NOMO-1 (cell line): ENCODE measurements at regions not wholly inside any gene's neighbourhood (a gene's known extent, or its start where the extent isn't known, plus 50 kb on each side); places are given as distances from the start of the nearest gene placed in this dataset.
"Not testable (repeated sequence)": the region's sequence is repeated elsewhere in the genome, so short reads cannot be mapped to it uniquely, and the experiment has no call there.

ENCODE experiments used
- DNase-seq, 2 experiments: peaks; one replicate each; lab custom pipeline; 2025; ENCODE audit not compliant: unreplicated experiment in 2 of 2; lab: John Stamatoyannopoulos, UW

DNA sequence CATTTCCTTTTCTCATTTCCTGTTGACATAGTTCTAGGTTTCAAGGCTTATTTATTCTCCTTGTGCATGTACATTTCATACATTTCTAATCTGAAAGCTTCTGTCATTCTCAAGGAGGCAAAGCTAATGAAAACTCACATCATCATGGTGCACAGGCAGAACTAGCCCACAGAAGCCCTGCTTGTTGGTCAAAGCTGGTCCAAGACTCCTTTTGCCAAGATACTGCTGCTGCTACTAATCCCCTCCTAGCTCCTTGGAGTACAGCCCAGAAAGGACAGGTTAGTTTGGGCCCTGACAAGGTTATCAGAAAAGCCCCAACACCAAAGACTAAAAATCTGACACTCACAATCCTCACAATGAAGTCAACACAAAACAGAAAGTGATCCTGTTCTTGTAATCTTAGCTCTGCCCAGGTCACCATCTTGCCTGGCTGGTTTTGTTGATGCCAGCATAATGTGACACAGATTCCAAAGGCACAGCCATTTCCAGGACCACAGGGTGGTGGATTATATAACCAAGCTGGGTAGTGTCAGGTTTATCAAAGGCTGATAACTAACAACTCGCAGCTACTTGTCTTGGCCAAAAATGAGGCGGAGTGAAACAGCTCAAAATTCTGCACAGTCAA lies 417.4 kb downstream of the NDFIP2 start:
- DNase-seq: no peak

- no peak for DNase-seq
Observed at GRCh38 chr13:79896851-79897250, 415.9 kb downstream of the NDFIP2 start.

- no peak for DNase-seq
Observed at GRCh38 chr13:79895416-79895815, 414.5 kb downstream of the NDFIP2 start.

DNA sequence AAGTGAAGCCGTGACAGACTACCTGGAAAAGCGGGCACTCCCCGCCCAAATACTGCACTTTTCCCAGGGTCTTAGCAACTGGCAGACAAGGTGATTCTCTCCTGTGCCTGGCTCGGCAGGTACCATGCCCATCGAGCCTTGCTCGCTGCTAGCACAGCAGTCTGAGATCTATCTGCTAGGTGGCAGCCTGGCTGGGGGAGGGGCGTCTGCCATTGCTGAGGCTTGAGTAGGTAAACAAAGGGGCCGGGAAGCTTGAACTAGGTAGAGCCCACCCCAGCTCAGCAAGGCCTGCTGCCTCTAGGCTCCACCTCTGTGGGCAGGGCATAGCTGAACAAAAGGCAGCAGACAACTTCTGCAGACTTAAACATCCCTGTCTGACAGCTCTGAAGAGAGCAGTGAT lies 406.3 kb downstream of the NDFIP2 start:
- not testable (repeated sequence) for DNase-seq

- DNase-seq: peak in 1 of 2 experiments; percentile 20
Observed at GRCh38 chr13:79886601-79887000, 405.6 kb downstream of the NDFIP2 start.

DNA sequence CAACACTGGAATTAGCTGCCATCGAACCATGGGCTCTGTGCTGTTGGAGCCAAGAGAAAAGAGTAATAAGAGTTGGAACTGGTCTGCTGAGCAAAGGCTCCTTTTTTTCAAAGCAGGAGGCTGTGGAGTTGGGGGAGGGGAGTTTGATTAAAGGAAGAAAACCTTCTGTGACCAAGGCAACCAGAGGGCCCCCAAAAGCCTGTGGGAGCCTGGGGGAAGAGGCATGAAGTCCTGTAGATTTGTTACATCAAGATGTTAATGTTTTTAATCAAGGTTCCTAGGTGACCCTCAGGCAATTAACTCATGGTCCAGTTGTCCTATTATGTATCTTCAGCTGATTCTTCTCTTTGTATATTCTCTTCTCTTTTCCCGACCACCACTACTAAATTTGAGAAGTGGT lies 403.9 kb downstream of the NDFIP2 start:
- DNase-seq: no peak

- no peak for DNase-seq
Observed at GRCh38 chr13:79883216-79883615, 402.3 kb downstream of the NDFIP2 start.

DNA sequence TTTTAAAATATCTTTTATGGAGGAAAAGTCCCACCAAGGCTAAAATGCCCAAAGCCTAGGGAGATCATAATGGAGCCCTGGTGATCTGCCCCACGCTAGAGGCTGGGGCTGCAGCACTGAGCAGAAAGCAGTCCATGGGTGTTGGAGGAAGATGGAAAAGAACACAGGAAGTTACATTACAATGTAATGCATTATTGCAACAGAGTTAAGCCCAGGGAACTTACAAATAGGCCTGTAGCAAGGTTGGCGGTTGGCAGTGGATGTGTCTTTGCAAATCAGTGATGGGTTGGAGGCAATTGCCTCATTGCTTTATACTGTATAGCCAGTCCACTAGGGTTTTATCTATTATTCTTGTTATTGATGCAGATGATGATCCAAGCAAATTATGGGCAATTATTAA lies 399.9 kb downstream of the NDFIP2 start:
- DNase-seq: peak; percentile 91 to 97

DNA sequence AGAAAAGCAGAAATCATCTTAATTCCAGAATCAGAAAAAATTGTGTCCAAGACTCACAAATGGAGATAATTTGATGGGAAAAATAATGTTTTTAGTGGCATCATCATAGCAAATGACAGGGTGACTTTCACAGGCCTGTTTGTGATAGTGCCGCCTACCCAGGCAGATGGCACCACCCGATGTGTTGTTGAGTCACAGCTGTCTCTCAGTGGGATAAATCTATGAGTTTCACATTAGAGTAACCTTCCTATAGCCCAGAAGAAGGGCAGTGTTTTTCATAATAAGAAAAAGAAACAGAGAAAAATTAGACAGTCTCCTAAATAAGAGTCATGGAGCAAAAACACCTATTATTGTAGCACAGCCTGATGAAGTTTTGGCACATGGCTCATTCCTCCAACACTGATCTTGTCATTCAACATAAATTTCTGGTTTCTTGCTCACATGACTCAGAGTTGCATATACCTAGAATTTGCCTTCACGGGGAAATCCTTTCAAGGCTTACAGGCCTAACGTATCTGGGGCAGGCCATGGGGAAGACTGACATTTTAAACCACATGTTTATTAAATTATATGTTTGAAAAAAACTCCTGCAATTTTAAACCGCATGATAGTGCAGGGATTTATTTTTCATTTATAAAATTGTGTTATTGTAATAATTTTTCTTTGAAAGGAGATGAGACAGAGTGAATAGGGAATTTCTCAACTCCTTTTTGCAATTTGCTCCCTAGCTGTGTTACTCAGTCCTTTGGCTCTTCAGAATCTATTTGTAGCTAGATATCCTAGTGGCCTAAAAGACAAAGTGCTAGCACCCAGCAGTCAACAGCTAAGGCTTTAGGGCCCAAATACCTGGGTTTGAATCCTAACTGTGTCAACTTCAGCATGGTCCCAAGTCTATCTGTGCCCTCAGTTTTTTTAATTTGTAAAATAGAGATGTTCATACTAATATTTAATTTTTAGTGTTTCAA lies 393.7 kb downstream of the NDFIP2 start:
- no peak for DNase-seq

GRCh38 chr13:79871594-79871993 lies 390.6 kb downstream of the NDFIP2 start:
- no peak for DNase-seq

DNA sequence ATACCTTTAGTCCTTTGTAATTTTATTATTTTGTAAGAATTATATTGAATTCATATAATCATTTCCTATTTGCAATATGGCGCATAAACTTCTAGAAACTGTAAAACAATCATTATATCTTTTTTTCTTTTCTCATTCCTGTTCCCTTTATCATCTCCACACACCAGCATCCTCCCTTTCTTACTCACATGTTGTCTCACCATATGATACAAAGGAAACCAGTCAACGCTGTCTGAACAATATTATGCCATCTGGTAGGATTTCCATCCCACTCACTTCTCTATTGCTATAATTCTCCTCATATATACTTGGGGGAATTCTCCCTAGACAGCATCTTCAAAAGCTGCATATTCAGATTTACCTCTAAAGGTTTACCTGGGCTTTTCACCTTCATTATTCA lies 389.8 kb downstream of the NDFIP2 start:
- no peak for DNase-seq

GRCh38 chr13:79870123-79870522 lies 389.2 kb downstream of the NDFIP2 start:
- no peak for DNase-seq

- DNase-seq: no peak
Observed at GRCh38 chr13:79869326-79869725, 388.4 kb downstream of the NDFIP2 start.

DNA sequence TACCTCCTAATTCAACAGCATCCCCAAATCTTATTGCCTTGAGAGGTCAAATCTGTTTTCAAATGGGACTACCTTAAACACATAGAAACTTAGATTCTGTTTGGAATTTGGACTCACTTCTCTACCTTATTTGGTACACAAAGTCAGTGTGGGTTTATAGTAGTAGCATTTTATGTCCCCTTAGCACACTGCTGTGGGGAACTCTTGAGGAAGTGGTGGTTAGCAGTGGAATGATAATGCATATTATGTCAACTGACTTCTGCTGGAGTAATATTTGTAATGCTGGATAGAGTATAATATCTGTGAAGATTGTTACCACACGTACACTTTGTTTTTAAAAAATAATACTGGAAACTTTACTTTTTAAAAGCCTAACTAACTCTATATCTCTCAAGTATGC lies 386.3 kb downstream of the NDFIP2 start:
- peak; percentile 27 to 91 for DNase-seq

- DNase-seq: no peak
Observed at GRCh38 chr13:79866436-79866835, 385.5 kb downstream of the NDFIP2 start.

GRCh38 chr13:79862515-79862914 lies 381.6 kb downstream of the NDFIP2 start:
- DNase-seq: no peak

DNA sequence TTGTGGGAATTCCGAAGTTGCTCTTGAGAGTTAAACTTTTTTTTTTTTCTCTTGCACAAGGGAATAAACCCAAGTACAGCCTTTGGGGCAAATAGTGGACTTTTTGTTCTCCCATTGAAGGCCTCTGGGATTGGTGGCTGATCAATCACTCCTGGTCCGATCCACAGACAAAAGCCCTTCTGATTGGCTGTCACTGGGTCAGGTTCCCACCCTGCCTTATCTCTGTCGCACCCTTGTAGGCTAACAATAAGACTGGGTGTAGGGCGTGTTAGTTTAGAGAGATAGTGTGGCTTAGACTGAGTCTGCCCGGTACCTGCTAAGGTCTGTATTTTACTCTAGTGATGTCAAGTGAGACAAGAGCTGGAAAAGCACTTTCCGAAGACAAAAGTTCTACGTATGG lies 380.8 kb downstream of the NDFIP2 start:
- no peak for DNase-seq

- DNase-seq: no peak
Observed at GRCh38 chr13:79860791-79861190, 379.8 kb downstream of the NDFIP2 start.

- no peak for DNase-seq
Observed at GRCh38 chr13:79859756-79860155, 378.8 kb downstream of the NDFIP2 start.

GRCh38 chr13:79853251-79853650 lies 372.3 kb downstream of the NDFIP2 start:
- no peak for DNase-seq

DNA sequence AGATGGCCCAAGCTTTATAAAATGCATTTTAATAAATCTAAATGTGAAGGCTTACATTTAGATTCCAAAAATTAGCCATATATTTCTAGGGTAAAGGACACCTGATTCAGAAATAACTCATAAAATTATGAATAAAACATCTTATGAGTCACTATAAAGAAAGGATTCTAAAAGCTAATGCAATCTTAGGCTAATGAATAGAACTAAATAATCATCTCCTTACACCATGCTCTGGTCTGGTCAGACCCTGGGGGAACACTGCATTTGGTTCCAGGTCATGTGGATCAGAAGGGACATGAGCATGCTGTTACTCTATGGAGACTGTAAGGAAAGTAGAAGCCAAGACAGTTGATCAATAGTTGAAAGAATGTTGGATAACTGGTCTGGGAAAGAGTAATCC lies 370.4 kb downstream of the NDFIP2 start:
- DNase-seq: no peak
